ENCODE measurements at regions not wholly inside any gene's neighbourhood (a gene's known extent, or its start where the extent isn't known, plus 50 kb on each side); places are given as distances from the start of the nearest gene placed in this dataset.
"Not testable (repeated sequence)": the region's sequence is repeated elsewhere in the genome, so short reads cannot be mapped to it uniquely, and the experiment has no call there.

DNA sequence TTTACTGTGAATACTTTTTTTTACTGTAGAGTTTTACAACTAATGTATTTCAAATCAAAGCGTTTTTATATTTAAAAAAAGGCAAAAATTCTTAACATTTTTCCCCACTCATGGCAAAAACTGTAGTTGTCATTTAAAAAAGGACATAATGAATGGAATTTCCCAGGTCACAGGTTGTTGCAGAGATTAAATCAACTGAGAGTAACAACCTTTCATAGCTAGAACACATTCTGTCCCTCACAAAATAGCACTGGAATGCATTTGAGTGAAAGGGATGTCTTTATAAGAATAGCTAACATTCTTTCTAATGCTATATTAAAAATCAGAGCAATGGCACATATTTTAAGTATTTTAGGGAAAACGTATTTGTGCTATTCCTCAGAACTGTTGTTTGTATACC is 1393.3 kb upstream of the ATXN8OS start:
- no peak overlapping the region for H3K27ac ChIP-seq
- DNase-seq (ENCODE audit: low read depth, low spot score): no peak

DNA sequence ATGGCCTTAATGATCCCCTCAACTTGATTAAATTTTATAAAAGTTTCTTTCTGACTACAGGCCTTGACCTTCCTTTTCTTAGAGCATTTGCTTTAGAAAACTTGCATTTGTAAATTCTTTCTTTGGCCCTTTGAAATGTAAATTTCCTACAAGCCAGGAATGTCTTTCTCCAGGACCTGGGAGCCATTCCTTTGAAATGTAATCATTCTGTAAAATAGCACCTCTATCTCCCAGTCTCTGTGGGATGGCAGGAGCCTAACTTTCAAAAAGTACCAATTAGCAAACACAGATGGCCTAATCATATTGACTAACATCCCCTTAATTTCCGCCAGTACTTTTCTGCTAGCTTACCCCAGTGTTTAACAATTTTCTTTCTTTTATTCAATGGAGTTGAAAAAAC is 1394.2 kb upstream of the ATXN8OS start:
- DNase-seq (ENCODE audit: low read depth, low spot score): no peak
- no peak overlapping the region for H3K27ac ChIP-seq

DNA sequence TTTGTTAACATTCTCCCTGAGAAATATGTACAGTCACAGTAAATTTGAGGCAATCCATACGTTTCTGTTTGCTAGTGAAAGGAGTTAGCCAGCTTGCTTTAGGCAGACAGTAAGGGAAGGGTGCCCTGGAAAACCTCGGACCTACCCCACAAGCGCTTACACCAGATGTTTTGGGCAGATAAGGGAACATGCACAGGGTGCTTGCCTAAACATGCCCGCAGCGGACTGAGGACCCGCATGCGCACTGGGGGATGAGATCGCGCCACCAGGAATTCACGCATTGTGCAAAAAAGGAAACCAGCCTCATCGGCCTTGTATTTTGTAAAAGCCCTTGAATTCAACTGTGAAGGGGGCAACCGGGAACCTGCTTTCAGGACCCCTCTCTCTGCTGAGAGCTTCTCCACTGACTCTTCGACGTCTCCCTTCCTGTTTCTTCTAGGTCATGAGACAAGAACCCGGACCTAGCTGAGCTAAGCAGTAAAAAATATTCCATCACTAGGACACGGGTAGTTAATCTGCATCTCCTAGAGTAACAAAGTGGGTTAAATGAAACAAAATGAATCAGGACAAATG is 1399.2 kb upstream of the ATXN8OS start:
- no peak overlapping the region for H3K27ac ChIP-seq

DNA sequence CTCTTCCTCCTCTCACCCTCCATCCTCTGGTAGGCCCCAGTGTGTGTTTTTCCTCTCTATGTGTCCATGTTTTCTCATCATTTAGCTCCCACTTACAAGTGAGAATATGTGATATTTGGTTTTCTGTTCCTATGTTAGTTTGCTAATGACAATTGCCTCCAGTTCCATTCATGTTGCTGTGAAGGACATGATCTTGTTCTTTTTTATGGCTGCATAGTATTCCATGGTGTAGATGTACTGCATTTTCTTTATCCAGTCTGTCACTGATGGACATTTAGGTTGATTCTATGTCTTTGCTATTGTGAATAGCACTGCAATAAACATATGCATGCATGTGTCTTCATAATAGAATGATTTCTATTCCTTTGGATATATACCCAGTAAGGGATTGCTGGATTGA is 1401.6 kb upstream of the ATXN8OS start:
- H3K27ac ChIP-seq; DNase-seq (ENCODE audit: low read depth, low spot score): not testable (repeated sequence)

More for the DNA sequence above, 1399.2 kb upstream of the ATXN8OS start:
- DNase-seq (ENCODE audit: low read depth, low spot score): no peak

DNA sequence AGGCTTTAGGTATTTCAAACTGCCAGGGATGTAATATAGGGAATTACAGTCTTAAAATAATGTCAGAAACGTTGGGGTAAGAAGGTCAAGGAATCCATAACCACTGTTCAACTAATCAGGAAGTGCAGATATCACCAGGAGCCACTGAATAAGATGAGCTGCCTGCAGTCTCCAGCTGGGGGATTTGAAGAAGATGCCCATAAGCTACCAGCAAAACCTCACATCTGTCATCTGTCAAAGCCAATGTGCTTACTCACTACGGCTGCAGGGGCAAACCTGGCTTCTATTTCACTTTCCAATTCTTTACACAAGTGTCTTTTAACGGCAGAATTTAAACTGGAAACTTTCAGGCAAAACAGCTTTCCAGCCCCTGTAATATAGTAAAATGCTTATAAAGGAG is 1410.1 kb upstream of the ATXN8OS start:
- DNase-seq (ENCODE audit: low read depth, low spot score): no peak
- no peak overlapping the region for H3K27ac ChIP-seq

DNA sequence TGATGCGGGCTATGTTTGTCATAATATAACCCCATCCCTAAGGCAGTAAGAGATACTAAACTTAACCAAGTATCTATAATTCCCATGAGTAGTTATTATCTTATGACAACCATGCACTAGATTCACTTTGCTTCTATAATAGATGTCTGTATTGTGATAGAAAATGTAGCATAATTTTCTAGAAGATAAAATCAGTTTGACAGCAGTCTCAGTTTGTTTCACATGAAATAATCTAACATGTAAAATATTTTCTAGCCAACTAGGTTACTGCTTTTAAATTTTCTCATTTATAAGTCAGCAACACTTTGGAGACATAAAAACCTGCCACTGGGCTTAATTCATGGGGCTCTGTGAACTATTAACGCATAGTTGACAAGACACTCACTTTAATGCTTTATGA is 1410.7 kb upstream of the ATXN8OS start:
- DNase-seq (ENCODE audit: low read depth, low spot score): no peak
- no peak overlapping the region for H3K27ac ChIP-seq

DNA sequence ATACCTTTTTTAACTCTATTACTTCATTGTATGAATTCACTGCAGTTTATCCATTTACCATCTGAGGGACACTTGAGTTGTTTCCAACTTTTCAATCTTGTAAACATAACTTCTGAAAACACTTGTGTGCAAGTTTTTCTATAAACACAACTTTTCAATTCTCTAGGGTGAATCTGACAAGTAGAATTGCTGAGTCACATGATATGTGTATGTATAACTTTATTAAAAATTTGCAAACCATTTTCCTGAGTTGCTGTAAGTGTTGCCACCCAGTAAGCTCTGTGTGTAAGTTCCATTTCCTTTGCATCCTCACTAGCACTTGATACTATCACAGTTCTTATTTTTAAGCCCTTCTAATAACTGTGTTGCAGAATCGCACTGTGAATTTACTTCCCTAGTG is 1415.6 kb upstream of the ATXN8OS start:
- H3K27ac ChIP-seq: no peak overlapping the region
- no peak for DNase-seq (ENCODE audit: low read depth, low spot score)

DNA sequence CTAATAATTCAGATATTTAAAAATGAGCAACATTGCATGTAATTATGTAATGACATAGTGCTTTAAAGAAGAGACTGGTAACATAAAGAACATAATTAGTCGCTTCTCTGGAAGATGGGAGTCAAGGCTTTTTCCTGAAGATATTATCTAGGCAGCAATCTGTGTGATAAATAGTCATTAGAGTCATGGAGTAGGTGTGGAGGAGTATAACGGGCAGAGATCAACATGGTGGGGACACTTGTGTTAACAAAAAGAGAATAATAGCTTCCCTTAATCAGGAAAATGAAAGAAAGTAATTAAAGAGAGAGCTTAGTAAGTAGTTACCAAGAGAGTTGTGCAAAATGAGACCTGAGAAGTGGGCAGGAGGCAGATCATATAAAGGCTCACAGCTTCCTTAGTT is 1417.1 kb upstream of the ATXN8OS start:
- DNase-seq (ENCODE audit: low read depth, low spot score): no peak
- H3K27ac ChIP-seq: no peak overlapping the region

DNA sequence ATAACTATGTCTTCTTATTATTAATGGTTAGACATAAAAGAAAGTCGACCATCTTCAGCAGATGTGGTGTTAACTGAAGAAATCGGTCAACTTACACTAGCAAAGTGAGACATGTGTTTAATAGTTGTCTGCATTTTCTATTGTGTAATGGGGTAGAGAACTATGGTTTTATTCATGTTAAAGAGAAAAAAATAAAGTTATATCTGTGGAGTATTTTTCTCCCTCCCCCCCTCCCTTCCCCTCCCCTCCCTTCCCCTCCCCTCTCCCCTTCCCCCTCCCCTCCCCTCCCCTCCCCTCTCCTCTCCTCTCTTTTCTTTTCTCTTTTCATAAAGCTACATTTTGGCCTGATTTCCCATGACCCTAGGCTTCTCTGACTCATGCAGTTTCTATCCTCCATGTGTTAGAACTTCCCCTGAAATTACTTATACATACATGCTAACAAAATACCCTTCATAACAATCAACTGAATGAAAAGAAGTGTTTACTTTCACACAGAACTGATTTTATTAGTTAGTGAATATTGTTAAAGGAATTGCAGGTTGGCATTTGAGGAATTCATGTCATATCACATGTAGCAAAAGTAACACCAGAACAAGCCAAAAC is 1431.0 kb upstream of the ATXN8OS start:
- H3K27ac ChIP-seq: no peak overlapping the region
- no peak for DNase-seq (ENCODE audit: low read depth, low spot score)

DNA sequence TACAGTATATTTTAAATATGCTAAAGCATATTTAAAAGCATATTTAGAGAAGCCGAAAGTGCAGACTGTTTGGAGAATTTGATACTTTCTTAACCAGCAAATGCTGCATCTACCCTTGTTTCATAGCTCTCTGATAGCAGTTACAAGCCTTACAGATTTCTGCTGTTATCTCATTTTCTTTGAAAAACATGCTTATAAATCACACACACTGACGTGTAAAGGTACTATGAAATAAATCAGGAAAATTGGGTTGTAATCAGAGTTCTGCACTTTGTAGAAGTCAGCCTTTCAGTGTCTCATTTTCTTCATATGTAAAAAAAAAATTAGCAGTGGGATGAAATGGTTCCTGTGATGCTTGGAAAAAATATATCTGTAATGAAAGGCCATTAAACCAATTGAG is 1432.4 kb upstream of the ATXN8OS start:
- DNase-seq (ENCODE audit: low read depth, low spot score): no peak

DNA sequence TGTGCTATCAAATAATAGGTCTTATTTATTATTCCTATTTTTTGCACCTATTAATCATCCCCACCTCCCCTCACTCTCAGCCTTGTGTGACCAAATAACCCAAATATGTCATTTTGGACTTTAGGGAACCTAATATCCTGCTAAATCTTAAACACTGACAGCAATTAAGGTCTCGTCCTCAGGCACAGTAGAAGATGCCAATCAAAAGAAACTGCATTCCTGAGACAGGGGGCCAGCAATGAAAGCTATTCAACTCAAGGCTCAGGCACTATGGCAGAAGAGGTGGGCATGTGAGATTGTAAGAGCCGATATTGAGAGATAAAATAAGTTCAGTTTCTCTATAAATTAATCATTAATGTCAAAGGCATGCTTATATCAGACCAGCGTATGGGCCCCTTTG is 1437.7 kb upstream of the PCDH9 start:
- H3K27ac ChIP-seq: no peak overlapping the region

More for the DNA sequence above, 1432.4 kb upstream of the ATXN8OS start:
- H3K27ac ChIP-seq: no peak overlapping the region

DNA sequence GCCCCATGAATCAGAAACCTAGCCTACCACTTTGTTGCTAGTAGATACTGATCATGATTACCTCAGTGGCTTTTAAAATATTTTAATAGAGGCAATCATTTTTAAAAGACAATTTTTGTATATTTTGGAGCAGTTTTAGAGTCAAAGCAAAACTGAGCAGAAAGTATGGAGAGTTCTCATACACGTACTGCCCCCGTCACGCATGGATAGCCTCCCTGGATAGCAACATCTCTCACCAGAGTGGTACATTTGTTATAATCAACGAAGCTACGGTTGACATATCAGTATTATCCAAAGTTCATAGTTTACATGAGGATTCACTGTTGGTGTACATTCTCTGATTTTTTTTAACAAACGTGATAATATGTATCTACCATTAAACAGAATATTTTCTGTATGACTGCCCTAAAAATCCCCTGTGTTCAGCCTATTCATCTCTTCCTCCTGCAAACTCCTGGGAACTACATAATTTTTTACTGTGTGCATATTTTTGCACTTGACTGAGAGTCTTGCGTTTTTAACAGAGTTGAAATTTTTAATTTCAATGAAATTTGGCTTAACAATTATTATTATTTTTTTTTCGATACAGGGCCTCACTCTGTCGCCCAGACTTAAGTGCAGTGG is 1436.8 kb upstream of the PCDH9 start:
- no peak overlapping the region for H3K27ac ChIP-seq
- DNase-seq (ENCODE audit: low read depth, low spot score): no peak

More for the DNA sequence above, 1437.7 kb upstream of the PCDH9 start:
- DNase-seq (ENCODE audit: low read depth, low spot score): no peak

DNA sequence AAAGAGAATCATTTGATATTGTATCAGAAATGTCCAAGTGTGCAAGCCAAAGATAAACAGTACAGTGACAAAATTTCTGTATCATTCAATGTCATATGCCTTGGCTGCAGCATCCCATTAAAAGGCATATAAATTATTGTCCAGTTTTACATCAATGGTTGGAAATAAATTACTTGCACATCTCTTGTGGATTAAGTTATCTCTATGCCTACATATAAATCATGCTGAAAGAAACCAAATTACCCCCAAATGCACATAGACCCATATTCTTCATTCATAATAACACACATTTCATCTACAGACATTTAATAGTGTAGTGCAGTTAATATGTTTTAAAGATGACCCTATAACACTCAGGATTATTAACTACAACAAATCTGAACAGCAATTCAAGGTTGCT is 1415.7 kb upstream of the PCDH9 start:
- no peak for DNase-seq (ENCODE audit: low read depth, low spot score)
- H3K27ac ChIP-seq: no peak overlapping the region

DNA sequence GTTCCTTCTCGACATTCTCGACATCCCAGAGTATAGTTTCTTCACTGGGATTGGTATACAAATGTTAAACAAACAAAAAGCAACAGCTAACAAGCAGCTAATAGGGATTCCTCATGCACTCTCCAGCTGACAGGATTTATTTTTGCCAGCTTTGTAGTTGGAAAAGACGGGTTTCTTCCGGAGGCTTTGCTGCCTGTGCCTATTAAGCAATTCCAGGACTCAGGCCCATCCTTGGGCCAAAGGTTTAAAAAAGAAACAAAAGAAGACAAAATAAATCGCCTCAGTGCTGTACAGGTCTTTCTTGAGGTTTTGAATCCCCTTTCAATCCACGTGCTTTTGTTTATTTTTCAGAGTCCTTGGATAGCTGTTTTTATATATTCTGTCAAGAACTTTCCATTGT is 1414.5 kb upstream of the PCDH9 start:
- no peak for DNase-seq (ENCODE audit: low read depth, low spot score)
- no peak overlapping the region for H3K27ac ChIP-seq

DNA sequence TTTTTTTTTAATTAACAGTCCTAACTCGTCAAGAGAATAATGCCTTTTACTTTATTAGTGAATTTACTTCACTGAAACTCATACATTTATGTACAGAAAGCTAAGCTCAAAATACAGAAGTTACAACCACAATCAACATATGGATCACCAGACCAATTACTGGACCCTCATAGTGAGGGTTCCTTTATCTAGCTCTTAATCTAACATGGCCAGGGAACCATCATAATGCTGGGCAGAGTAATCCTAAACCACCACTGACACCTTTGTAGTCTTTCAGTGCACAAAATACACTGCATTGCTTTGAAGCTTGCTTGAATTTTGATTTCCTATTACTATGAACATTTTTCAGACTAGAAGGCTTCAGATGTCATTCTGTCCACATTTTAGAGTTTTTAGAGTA is 1406.6 kb upstream of the PCDH9 start:
- H3K27ac ChIP-seq: no peak overlapping the region
- DNase-seq (ENCODE audit: low read depth, low spot score): no peak

DNA sequence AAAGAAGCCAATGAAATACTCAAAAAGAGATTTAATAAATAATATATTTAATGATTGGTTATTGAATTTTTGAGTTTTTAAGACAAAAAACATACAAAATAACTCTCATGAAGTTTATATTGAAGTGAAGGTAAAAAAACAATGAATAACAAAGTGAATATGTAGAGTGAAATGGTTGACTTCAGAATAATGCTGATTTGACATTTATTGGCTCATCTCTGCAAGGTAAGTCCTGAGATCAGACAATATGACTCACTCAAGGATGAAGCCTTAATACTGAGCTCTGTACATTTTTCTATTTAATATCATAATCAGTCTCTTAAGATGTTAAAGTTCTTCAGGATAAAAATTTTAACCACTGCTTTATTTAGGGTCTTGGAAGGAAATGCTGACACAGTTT is 1398.9 kb upstream of the PCDH9 start:
- no peak for DNase-seq (ENCODE audit: low read depth, low spot score)
- no peak overlapping the region for H3K27ac ChIP-seq

DNA sequence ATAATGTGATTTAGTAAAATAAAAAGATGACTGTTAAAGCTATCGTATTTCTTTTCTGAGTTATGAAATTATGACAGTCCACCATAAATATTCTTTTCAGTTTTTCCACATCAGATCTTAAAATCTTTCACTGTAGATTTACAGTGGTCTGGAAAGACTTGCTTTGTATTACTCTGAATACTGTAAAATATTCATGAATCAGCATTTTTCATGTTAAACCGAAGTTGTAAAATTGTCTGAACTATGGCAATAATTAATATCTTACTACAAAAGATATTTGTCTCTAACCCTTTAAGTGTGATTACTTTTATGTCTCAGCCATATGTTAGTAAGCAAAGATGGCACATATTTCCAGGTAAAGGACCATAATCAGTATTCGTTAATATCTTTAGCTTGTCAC is 1397.2 kb upstream of the PCDH9 start:
- no peak for DNase-seq (ENCODE audit: low read depth, low spot score)
- no peak overlapping the region for H3K27ac ChIP-seq

DNA sequence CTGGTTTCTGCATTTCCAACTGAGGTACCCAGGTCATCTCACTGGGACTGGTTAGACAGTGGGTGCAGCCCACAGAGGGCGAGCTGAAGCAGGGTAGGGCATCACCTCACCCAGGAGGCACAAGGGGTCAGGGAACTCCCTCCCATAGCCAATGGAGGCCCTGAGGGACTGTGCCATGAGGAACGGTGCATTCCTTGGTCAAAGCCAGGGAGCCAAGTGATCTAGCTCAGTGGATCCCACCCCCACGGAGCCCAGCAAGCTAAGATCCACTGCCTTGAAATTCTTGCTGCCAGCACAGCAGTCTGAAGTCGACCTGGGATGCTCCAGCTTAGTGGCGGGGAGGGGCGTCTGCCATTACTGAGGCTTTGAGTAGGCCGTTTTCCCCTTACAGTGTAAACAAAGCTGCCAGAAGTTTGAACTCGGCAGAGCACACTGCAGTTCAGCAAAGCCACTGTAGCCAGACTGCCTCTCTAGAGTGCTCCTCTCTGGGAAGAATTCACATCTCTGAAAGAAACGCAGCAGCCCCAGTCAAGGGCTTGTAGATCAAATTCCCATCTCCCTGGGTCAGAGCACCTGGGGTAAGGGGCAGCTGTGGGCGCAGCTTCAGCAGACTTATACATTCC is 1386.6 kb upstream of the PCDH9 start:
- H3K27ac ChIP-seq: no peak overlapping the region
- no peak for DNase-seq (ENCODE audit: low read depth, low spot score)

DNA sequence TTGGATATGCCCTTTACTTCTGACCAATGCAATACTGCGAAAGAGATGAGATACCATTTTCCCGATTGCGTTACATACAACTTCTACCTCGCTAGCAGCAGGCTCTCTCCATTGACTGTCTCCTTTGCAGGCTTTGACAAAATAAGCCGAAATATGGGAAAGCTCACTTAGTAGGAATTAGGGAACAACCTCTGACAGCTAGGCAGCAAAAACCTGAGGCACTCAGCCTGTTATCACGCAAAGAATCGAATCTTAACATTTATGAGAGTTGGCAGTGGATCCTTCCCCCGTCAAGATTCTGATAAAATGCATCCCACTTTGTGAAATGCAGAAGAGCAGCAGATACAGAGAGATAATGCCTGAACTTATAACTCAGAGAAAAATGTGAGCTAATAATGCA is 1379.5 kb upstream of the PCDH9 start:
- no peak for DNase-seq (ENCODE audit: low read depth, low spot score)
- no peak overlapping the region for H3K27ac ChIP-seq

DNA sequence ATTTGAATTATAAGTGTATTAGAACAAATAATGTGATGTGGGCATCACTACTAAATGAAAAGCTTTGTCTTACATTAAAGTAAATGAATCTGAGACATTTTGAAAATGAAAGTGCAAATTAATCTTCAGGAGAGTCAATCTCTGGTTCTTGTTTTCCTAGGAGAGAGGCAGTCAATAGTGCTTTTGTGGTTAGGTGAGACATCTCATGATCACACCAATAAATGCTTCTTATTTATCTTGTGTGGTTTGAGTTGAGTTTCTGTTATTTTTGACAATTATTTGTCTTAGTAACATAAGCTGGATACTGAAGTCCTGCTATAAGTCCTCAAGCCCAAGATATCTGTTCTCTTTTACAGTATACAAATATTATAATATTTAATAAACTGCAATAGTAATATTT is 1378.0 kb upstream of the PCDH9 start:
- no peak for DNase-seq (ENCODE audit: low read depth, low spot score)
- no peak overlapping the region for H3K27ac ChIP-seq

DNA sequence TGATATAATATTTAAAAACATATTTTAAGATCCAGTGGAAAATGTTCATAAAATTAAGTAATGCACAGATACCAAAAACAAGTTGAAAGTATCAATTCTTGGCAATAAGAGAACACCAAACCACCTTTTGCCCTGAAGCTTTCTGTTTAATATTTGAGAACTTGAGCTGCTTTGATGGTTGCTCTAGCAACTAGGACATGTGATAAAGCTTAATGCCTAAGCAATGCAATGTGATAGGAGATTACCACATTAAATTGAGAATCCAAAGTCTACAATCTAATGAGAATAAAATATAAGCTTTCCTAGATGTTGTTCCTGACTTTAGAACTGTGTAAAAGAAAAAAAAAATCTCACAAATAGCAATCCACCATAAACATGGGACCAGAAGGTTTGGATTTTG is 1367.5 kb upstream of the PCDH9 start:
- DNase-seq (ENCODE audit: low read depth, low spot score): no peak
- no peak overlapping the region for H3K27ac ChIP-seq

DNA sequence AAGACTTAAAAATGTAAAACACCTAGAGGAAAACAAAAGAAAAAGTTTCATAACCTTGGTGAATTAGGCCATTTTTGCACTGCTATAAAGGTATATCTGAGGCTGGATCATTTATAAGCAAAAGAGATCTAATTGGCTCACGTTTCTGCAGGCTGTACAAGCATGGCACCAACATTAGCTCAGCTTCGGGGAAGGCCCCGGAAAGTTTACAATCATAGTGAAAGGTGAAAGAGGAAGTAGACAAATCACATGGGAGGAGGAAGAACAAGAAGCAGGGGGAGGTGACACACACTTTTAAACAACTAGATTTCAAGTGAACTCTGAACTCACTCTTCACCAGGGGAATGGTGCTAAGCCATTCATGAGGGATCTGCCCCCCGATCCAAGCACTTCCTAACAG is 1358.5 kb upstream of the PCDH9 start:
- no peak for DNase-seq (ENCODE audit: low read depth, low spot score)
- H3K27ac ChIP-seq: no peak overlapping the region
